Esophagus squamous epithelium (tissue), 4 donors: ENCODE measurements at regions not wholly inside any gene's neighbourhood (a gene's known extent, or its start where the extent isn't known, plus 50 kb on each side); places are given as distances from the start of the nearest gene placed in this dataset.

ENCODE experiments used
- CTCF ChIP-seq, 6 experiments: fragments of 450-650 bp in 4 of 6; fragments of 200-600 bp in 2 of 6; sonication (generic) in 2 of 6; IDR thresholded peaks; one replicate each; pipeline ENCODE4 v1.5.1; 2016 to 2019; ENCODE audit warnings: antibody characterized with exemption in 6 of 6, mild to moderate bottlenecking in 4 of 6, moderate library complexity in 4 of 6
- POLR2A ChIP-seq, 4 donors: fragments of 450-650 bp; IDR thresholded peaks; one replicate each; pipeline ENCODE4 v1.6.1; 2017; ENCODE audit warnings: antibody characterized with exemption in 4 of 4, mild to moderate bottlenecking in 4 of 4, moderate library complexity in 3 of 4

- TF ChIP-seq CTCF (IDR thresholded peaks at IDR 0.05) (no peak), POLR2A (IDR thresholded peaks at IDR 0.05) (no peak)
Measured at GRCh38 chr3:124560666-124561215, 169.5 kb upstream of the UMPS start.
